HG03565 (cell line): ENCODE measurements at regions not wholly inside any gene's neighbourhood (a gene's known extent, or its start where the extent isn't known, plus 50 kb on each side); places are given as distances from the start of the nearest gene placed in this dataset.

Experiments used
- ATAC-seq: cut with Tn5 transposase; IDR thresholded peaks from one replicate; pipeline ENCODE4 v1.9.1; 2021; ENCODE audit warnings: mild to moderate bottlenecking, moderate library complexity; ENCODE audit not compliant: unreplicated experiment

- ATAC-seq: no peak
These were observed 117.0 kb downstream of the PCDH7 start for GRCh38 chr4:30837131-30837539.

GRCh38 chr4:30837861-30838260, 117.7 kb downstream of the PCDH7 start:
- ATAC-seq: no peak

GRCh38 chr4:30838331-30838730, 118.2 kb downstream of the PCDH7 start:
- no peak for ATAC-seq

GRCh38 chr4:30839583-30840520, 119.7 kb downstream of the PCDH7 start:
- ATAC-seq: no peak

GRCh38 chr4:30840571-30840970, 120.4 kb downstream of the PCDH7 start:
- ATAC-seq: no peak

GRCh38 chr4:30842142-30842541, 122.0 kb downstream of the PCDH7 start:
- no peak for ATAC-seq

- no peak for ATAC-seq
These were observed 122.5 kb downstream of the PCDH7 start for GRCh38 chr4:30842689-30843088.

- ATAC-seq: no peak
These were observed 124.9 kb downstream of the PCDH7 start for GRCh38 chr4:30844861-30845582.

- no peak for ATAC-seq
These were observed 127.0 kb downstream of the PCDH7 start for GRCh38 chr4:30847167-30847566.

- ATAC-seq: no peak
These were observed 127.8 kb downstream of the PCDH7 start for GRCh38 chr4:30847958-30848357.

- no peak for ATAC-seq
These were observed 134.4 kb downstream of the PCDH7 start for GRCh38 chr4:30854531-30854930.

- ATAC-seq: no peak
These were observed 135.1 kb downstream of the PCDH7 start for GRCh38 chr4:30855232-30855631.

GRCh38 chr4:30856795-30857564, 136.8 kb downstream of the PCDH7 start:
- no peak for ATAC-seq

GRCh38 chr4:30860978-30861377, 140.8 kb downstream of the PCDH7 start:
- ATAC-seq: no peak

GRCh38 chr4:30862196-30862595, 142.0 kb downstream of the PCDH7 start:
- no peak for ATAC-seq

- no peak for ATAC-seq
These were observed 142.9 kb downstream of the PCDH7 start for GRCh38 chr4:30863021-30863420.

GRCh38 chr4:30865691-30866090, 145.5 kb downstream of the PCDH7 start:
- no peak for ATAC-seq

- ATAC-seq: no peak
These were observed 146.2 kb downstream of the PCDH7 start for GRCh38 chr4:30866346-30866745.

- ATAC-seq: no peak
These were observed 146.7 kb downstream of the PCDH7 start for GRCh38 chr4:30866907-30867306.

- no peak for ATAC-seq
These were observed 147.3 kb downstream of the PCDH7 start for GRCh38 chr4:30867427-30867826.
